GM21723 (cell line): ENCODE measurements at regions not wholly inside any gene's neighbourhood (a gene's known extent, or its start where the extent isn't known, plus 50 kb on each side); places are given as distances from the start of the nearest gene placed in this dataset.

Experiments
- ATAC-seq: cut with Tn5 transposase; IDR thresholded peaks from one replicate; pipeline ENCODE4 v1.9.1; 2021; ENCODE audit warnings: mild to moderate bottlenecking, moderate library complexity; ENCODE audit not compliant: unreplicated experiment

DNA sequence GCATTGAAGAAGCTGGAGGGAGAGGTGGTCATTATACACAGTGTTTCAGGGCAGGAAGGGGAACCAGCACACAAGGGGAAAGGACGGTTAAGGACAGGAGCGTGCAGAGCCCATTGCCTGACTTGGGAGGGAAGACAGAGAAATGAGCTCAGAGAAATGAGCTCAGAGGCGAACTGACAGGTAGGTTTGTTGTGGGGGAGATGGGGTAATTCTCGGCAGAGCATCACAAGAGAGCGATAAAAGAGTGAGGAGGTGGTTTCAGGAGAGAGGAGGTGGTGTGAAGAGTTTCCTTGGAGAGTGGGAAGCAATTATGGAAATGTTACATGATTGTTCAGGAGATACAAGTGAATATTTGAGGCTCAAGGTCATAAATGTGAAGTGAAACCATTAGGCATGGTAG lies 61.0 kb downstream of the MRGPRX1 start:
- ATAC-seq = no peak

DNA sequence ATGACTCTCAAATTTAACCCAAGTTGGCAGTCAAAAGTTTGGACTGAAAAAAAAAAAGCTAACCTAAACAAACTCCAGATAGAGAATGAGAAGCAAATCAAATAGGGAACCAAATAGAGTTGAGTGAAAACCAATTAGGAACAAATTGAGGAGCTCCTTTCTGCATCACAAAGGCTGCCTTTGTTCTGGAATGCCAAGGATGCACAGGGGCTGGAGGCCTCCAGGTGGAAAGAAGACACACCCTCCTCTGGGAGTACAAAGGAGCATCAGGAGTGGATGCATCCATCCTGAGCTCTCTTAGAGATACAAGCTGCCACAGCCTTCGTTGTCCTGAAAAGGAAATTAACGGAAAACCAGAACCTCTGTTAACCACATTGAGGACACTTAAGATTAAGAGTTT lies 73.3 kb downstream of the MRGPRX1 start:
- ATAC-seq = no peak

DNA sequence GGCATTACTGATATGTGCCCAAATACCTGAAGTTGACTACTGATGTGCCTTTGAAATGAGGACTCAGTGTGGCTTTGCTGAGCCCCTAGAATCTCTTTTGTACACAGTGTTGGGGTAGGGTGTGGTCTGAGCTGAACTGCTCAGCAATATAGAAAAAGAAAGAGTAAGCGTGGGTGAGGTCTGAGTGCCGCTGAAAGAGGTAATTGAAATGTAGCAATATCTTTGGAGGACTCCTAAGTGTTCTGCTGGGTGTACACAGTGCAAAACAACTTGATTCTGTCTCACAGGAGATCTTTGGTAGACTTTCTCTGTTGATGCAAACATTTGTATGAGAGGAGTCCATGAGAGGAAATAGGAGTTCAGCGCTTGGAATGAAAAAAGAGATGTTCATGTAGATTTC lies 73.7 kb upstream of the PTPN5 start:
- no peak for ATAC-seq

DNA sequence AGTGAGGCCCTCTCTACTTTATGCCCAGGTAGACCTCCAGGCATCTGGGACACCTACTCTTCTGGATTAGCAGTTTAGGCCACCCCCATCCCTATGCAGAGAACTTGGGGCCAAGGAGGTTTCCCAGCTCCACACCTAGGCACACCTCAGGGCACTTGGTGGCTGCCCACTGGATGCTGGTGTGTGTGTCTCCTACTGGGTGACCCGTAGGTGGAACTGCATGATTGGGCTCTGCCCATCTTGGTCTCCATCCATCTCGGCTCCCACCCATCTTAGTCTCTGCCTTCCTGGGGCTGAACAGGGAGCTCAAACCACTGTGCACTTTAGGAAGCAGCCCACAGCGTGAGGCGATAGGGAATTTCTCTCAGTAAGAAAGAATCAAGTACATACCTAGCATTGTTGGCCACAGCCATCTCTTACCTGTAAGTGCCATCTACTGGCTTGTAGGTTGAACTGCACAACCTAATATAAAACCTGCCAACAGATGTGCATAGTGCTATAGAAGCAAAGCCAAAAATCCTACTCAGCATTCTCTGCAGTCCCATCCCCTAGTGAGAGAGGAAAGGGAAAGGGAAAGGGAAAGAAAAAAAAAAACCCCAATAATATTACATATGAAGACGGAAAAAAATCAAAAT lies 61.6 kb upstream of the PTPN5 start:
- peak; percentile 83 for ATAC-seq

DNA sequence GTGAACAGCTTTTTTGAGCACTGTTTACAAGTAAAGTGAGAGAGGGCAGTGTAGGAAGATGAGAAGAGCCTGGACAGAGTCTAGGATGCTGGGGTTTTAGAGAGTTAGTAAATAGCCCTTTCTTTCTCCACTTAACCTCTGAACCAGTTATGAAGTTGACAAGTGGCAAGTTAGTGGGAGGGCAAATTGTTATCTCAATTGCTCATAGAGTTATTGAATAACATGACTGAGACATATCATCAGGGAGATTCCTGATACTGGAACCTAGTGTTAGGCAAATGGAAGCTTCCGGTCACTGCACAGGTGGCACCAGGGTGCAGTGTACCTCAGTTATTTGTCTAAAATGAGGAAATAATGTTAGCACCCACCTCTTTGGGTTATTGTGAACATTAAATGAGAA lies 57.8 kb upstream of the PTPN5 start:
- no peak for ATAC-seq

DNA sequence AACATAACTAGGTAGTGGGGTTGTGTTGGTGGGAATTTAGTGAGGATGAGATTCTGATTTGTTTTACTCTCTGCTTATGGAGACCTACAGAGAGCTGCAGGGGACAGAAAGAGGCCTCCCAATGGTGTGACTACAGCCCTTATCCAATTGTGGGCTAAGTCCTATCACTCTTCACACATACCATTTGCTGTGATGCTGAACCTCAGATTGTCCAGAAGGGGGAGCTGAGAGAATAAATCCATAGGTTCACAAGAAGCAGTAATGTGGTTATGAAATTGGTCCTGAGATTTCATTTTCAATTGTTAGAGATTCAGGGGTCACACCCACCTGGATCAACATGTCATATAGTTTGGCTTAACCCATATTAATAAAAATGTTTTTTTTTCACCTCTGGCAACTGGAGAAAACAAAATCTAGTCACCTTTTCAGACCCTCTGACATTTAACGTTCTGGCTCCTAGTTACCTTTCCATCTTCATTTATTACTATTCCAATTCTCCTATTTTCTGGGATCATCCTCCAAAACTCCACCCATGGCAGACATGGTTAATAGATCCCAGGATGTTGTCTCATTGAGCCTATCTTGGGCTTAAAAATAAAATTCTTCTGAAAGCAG lies 53.3 kb upstream of the PTPN5 start:
- no peak for ATAC-seq
